ENCODE measurements at regions not wholly inside any gene's neighbourhood (a gene's known extent, or its start where the extent isn't known, plus 50 kb on each side); places are given as distances from the start of the nearest gene placed in this dataset.

DNA sequence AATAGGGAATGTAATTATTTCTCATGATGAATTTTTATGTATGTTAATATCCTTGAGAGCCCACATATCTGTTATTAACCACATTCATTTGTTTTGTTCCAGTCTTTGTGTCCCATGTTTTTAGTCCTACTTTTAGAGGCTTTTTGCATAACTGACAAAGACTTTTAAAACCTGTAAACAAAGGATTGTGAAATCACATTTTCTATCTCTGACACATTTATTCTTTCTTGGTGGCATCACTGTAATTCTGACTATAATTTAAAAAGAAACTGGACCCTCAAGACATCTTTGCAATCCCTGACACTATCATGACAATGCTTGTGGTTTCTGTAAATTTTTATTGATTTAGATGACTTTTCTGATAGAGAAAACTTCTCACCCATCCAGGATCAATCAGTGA, 313.1 kb downstream of the SIPA1L2 start (continued):
- TF ChIP-seq, protein P1, sequence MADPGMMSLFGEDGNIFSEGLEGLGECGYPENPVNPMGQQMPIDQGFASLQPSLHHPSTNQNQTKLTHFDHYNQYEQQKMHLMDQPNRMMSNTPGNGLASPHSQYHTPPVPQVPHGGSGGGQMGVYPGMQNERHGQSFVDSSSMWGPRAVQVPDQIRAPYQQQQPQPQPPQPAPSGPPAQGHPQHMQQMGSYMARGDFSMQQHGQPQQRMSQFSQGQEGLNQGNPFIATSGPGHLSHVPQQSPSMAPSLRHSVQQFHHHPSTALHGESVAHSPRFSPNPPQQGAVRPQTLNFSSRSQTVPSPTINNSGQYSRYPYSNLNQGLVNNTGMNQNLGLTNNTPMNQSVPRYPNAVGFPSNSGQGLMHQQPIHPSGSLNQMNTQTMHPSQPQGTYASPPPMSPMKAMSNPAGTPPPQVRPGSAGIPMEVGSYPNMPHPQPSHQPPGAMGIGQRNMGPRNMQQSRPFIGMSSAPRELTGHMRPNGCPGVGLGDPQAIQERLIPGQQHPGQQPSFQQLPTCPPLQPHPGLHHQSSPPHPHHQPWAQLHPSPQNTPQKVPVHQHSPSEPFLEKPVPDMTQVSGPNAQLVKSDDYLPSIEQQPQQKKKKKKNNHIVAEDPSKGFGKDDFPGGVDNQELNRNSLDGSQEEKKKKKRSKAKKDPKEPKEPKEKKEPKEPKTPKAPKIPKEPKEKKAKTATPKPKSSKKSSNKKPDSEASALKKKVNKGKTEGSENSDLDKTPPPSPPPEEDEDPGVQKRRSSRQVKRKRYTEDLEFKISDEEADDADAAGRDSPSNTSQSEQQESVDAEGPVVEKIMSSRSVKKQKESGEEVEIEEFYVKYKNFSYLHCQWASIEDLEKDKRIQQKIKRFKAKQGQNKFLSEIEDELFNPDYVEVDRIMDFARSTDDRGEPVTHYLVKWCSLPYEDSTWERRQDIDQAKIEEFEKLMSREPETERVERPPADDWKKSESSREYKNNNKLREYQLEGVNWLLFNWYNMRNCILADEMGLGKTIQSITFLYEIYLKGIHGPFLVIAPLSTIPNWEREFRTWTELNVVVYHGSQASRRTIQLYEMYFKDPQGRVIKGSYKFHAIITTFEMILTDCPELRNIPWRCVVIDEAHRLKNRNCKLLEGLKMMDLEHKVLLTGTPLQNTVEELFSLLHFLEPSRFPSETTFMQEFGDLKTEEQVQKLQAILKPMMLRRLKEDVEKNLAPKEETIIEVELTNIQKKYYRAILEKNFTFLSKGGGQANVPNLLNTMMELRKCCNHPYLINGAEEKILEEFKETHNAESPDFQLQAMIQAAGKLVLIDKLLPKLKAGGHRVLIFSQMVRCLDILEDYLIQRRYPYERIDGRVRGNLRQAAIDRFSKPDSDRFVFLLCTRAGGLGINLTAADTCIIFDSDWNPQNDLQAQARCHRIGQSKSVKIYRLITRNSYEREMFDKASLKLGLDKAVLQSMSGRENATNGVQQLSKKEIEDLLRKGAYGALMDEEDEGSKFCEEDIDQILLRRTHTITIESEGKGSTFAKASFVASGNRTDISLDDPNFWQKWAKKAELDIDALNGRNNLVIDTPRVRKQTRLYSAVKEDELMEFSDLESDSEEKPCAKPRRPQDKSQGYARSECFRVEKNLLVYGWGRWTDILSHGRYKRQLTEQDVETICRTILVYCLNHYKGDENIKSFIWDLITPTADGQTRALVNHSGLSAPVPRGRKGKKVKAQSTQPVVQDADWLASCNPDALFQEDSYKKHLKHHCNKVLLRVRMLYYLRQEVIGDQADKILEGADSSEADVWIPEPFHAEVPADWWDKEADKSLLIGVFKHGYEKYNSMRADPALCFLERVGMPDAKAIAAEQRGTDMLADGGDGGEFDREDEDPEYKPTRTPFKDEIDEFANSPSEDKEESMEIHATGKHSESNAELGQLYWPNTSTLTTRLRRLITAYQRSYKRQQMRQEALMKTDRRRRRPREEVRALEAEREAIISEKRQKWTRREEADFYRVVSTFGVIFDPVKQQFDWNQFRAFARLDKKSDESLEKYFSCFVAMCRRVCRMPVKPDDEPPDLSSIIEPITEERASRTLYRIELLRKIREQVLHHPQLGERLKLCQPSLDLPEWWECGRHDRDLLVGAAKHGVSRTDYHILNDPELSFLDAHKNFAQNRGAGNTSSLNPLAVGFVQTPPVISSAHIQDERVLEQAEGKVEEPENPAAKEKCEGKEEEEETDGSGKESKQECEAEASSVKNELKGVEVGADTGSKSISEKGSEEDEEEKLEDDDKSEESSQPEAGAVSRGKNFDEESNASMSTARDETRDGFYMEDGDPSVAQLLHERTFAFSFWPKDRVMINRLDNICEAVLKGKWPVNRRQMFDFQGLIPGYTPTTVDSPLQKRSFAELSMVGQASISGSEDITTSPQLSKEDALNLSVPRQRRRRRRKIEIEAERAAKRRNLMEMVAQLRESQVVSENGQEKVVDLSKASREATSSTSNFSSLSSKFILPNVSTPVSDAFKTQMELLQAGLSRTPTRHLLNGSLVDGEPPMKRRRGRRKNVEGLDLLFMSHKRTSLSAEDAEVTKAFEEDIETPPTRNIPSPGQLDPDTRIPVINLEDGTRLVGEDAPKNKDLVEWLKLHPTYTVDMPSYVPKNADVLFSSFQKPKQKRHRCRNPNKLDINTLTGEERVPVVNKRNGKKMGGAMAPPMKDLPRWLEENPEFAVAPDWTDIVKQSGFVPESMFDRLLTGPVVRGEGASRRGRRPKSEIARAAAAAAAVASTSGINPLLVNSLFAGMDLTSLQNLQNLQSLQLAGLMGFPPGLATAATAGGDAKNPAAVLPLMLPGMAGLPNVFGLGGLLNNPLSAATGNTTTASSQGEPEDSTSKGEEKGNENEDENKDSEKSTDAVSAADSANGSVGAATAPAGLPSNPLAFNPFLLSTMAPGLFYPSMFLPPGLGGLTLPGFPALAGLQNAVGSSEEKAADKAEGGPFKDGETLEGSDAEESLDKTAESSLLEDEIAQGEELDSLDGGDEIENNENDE (IDR thresholded peaks at IDR 0.05; ENCODE audit: insufficient replicate concordance, low read length), result no peak
- TF ChIP-seq ZNF274 (IDR thresholded peaks at IDR 0.05; ENCODE audit: borderline replicate concordance, extremely low read depth, low read length), result no peak

Data from H1 (cell line).